ENCODE measurements at regions not wholly inside any gene's neighbourhood (a gene's known extent, or its start where the extent isn't known, plus 50 kb on each side); places are given as distances from the start of the nearest gene placed in this dataset.

- no peaks in the 10 kb centered on the region for H3K36me3 Mint-ChIP-seq
- POLR2A ChIA-PET, result no interaction called here
- H3K4me3 ChIP-seq (ENCODE audit: control insufficient read depth in 1 of 2, extremely low read depth in 1 of 2, low read length in 1 of 2), result no peak overlapping the region
- H3K9me3 Mint-ChIP-seq, result peaks cover 0 to 8% (median 0%) of the 10 kb centered on the region in 3 donors
- WGBS (ENCODE audit: insufficient coverage), result 88% methylated on average over 2 of the region's 5 CpGs
- H3K27ac ChIP-seq (ENCODE audit: low read length), result no peak overlapping the region
- H3K4me3 Mint-ChIP-seq, result no peak overlapping the region
- no peaks in the 10 kb centered on the region for H3K36me3 ChIP-seq (ENCODE audit: control insufficient read depth in 2 of 2, extremely low read depth in 1 of 2, insufficient read depth in 1 of 2, low read length in 1 of 2)
- H3K27me3 Mint-ChIP-seq, result peaks cover 3 to 12% of the 10 kb centered on the region in 2 donors
- H3K4me1 Mint-ChIP-seq, result no peaks in the 10 kb centered on the region
- ATAC-seq (replicated peaks in 1 of 4) (no peak), DNase-seq (no peak)
- CTCF ChIA-PET, result no interaction called here
- H3K27ac Mint-ChIP-seq, result no peak overlapping the region
- no peaks in the 10 kb centered on the region for H3K9me3 ChIP-seq
- H3K4me1 ChIP-seq (ENCODE audit: control insufficient read depth in 1 of 2, extremely low read depth in 1 of 2, insufficient read depth in 2 of 2, low read length in 2 of 2), result no peaks in the 10 kb centered on the region
- peaks cover 0 to 3% of the 10 kb centered on the region in 2 experiments for H3K27me3 ChIP-seq (replicated peaks in 1 of 2; ENCODE audit: control insufficient read depth in 2 of 2, extremely low read depth in 1 of 2, insufficient read depth in 2 of 2, low read length in 1 of 2)
These were observed 1193.0 kb upstream of the CELF2 start for GRCh38 chr10:9824631-9825071.

GRCh38 chr10:9825491-9826018, 1192.1 kb upstream of the CELF2 start:
- H3K4me1 Mint-ChIP-seq, result no peaks in the 10 kb centered on the region
- no peak overlapping the region for H3K4me3 Mint-ChIP-seq
- POLR2A ChIA-PET, result no interaction called here
- DNase-seq (no peak), ATAC-seq (replicated peaks in 1 of 4) (no peak)
- WGBS (ENCODE audit: insufficient coverage), result 69% methylated on average over 5 of the region's 8 CpGs
- peaks cover 0 to 4% (median 0%) of the 10 kb centered on the region in 3 donors for H3K9me3 Mint-ChIP-seq
- H3K27me3 Mint-ChIP-seq, result peaks cover 0 to 9% of the 10 kb centered on the region in 2 donors
- Histone ChIP-seq H3K4me1 (ENCODE audit: control insufficient read depth in 1 of 2, extremely low read depth in 1 of 2, insufficient read depth in 2 of 2, low read length in 2 of 2) (no peaks in the 10 kb centered on the region), H3K27me3 (replicated peaks in 1 of 2; ENCODE audit: control insufficient read depth in 2 of 2, extremely low read depth in 1 of 2, insufficient read depth in 2 of 2, low read length in 1 of 2) (no peaks in the 10 kb centered on the region), H3K4me3 (ENCODE audit: control insufficient read depth in 1 of 2, extremely low read depth in 1 of 2, low read length in 1 of 2) (no peak overlapping the region), H3K27ac (ENCODE audit: low read length) (no peak overlapping the region), H3K36me3 (ENCODE audit: control insufficient read depth in 2 of 2, extremely low read depth in 1 of 2, insufficient read depth in 1 of 2, low read length in 1 of 2) (no peaks in the 10 kb centered on the region), H3K9me3 (no peaks in the 10 kb centered on the region)
- H3K27ac Mint-ChIP-seq, result no peak overlapping the region
- no peaks in the 10 kb centered on the region for H3K36me3 Mint-ChIP-seq
- CTCF ChIA-PET, result no interaction called here

- no peaks in the 10 kb centered on the region for H3K4me1 ChIP-seq (ENCODE audit: control insufficient read depth in 1 of 2, extremely low read depth in 1 of 2, insufficient read depth in 2 of 2, low read length in 2 of 2)
- H3K4me1 Mint-ChIP-seq, result no peaks in the 10 kb centered on the region
- no peaks in the 10 kb centered on the region for H3K36me3 ChIP-seq (ENCODE audit: control insufficient read depth in 2 of 2, extremely low read depth in 1 of 2, insufficient read depth in 1 of 2, low read length in 1 of 2)
- no peaks in the 10 kb centered on the region for H3K9me3 ChIP-seq
- ATAC-seq (replicated peaks in 1 of 4) (no peak), DNase-seq (no peak)
- no peak overlapping the region for H3K4me3 Mint-ChIP-seq
- no peaks in the 10 kb centered on the region for H3K27me3 ChIP-seq (replicated peaks in 1 of 2; ENCODE audit: control insufficient read depth in 2 of 2, extremely low read depth in 1 of 2, insufficient read depth in 2 of 2, low read length in 1 of 2)
- POLR2A ChIA-PET, result no interaction called here
- H3K9me3 Mint-ChIP-seq, result peaks cover 0 to 4% (median 0%) of the 10 kb centered on the region in 3 donors
- no peak overlapping the region for H3K27ac ChIP-seq (ENCODE audit: low read length)
- WGBS (ENCODE audit: insufficient coverage), result no CpG with 5 or more reads among the region's 4 CpGs
- no peaks in the 10 kb centered on the region for H3K36me3 Mint-ChIP-seq
- no peak overlapping the region for H3K27ac Mint-ChIP-seq
- H3K27me3 Mint-ChIP-seq, result peaks cover 0 to 9% of the 10 kb centered on the region in 2 donors
- no peak overlapping the region for H3K4me3 ChIP-seq (ENCODE audit: control insufficient read depth in 1 of 2, extremely low read depth in 1 of 2, low read length in 1 of 2)
- CTCF ChIA-PET, result no interaction called here
These were observed 1189.6 kb upstream of the CELF2 start for GRCh38 chr10:9828110-9828509.

- peaks cover 5 to 10% (median 9%) of the 10 kb centered on the region in 3 donors for H3K9me3 Mint-ChIP-seq
- WGBS (ENCODE audit: insufficient coverage), result 83% methylated on average over 2 of the region's 3 CpGs
- no peak overlapping the region for H3K4me3 Mint-ChIP-seq
- ATAC-seq (replicated peaks in 1 of 4) (no peak), DNase-seq (no peak)
- Histone ChIP-seq H3K4me3 (ENCODE audit: control insufficient read depth in 1 of 2, extremely low read depth in 1 of 2, low read length in 1 of 2) (no peak overlapping the region), H3K27ac (ENCODE audit: low read length) (no peak overlapping the region), H3K4me1 (ENCODE audit: control insufficient read depth in 1 of 2, extremely low read depth in 1 of 2, insufficient read depth in 2 of 2, low read length in 2 of 2) (no peaks in the 10 kb centered on the region), H3K36me3 (ENCODE audit: control insufficient read depth in 2 of 2, extremely low read depth in 1 of 2, insufficient read depth in 1 of 2, low read length in 1 of 2) (no peaks in the 10 kb centered on the region), H3K9me3 (no peaks in the 10 kb centered on the region), H3K27me3 (replicated peaks in 1 of 2; ENCODE audit: control insufficient read depth in 2 of 2, extremely low read depth in 1 of 2, insufficient read depth in 2 of 2, low read length in 1 of 2) (no peaks in the 10 kb centered on the region)
- no peak overlapping the region for H3K27ac Mint-ChIP-seq
- CTCF ChIA-PET, result no interaction called here
- H3K4me1 Mint-ChIP-seq, result no peaks in the 10 kb centered on the region
- H3K27me3 Mint-ChIP-seq, result peaks cover 0 to 2% of the 10 kb centered on the region in 2 donors
- H3K36me3 Mint-ChIP-seq, result no peaks in the 10 kb centered on the region
- POLR2A ChIA-PET, result no interaction called here
These were observed 1183.7 kb upstream of the CELF2 start for GRCh38 chr10:9833942-9834341.

- no peak overlapping the region for H3K27ac Mint-ChIP-seq
- no peaks in the 10 kb centered on the region for H3K36me3 ChIP-seq (ENCODE audit: control insufficient read depth in 2 of 2, extremely low read depth in 1 of 2, insufficient read depth in 1 of 2, low read length in 1 of 2)
- DNase-seq, result no peak
- peaks cover 8 to 14% (median 12%) of the 10 kb centered on the region in 3 donors for H3K9me3 Mint-ChIP-seq
- no peak overlapping the region for H3K27ac ChIP-seq (ENCODE audit: low read length)
- H3K9me3 ChIP-seq, result no peaks in the 10 kb centered on the region
- ATAC-seq (replicated peaks in 1 of 4), result no peak
- H3K4me3 Mint-ChIP-seq, result no peak overlapping the region
- no peaks in the 10 kb centered on the region for H3K36me3 Mint-ChIP-seq
- no peaks in the 10 kb centered on the region for H3K27me3 ChIP-seq (replicated peaks in 1 of 2; ENCODE audit: control insufficient read depth in 2 of 2, extremely low read depth in 1 of 2, insufficient read depth in 2 of 2, low read length in 1 of 2)
- ChIA-PET POLR2A (no interaction called here), CTCF (no interaction called here)
- no peaks in the 10 kb centered on the region for H3K4me1 ChIP-seq (ENCODE audit: control insufficient read depth in 1 of 2, extremely low read depth in 1 of 2, insufficient read depth in 2 of 2, low read length in 2 of 2)
- H3K4me1 Mint-ChIP-seq, result no peaks in the 10 kb centered on the region
- H3K4me3 ChIP-seq (ENCODE audit: control insufficient read depth in 1 of 2, extremely low read depth in 1 of 2, low read length in 1 of 2), result no peak overlapping the region
- no CpG with 5 or more reads among the region's 1 CpG for WGBS (ENCODE audit: insufficient coverage)
- H3K27me3 Mint-ChIP-seq, result no peaks in the 10 kb centered on the region
These were observed 1183.2 kb upstream of the CELF2 start for GRCh38 chr10:9834434-9834833.

- Mint-ChIP-seq H3K36me3 (no peaks in the 10 kb centered on the region), H3K27me3 (no peaks in the 10 kb centered on the region), H3K4me1 (no peaks in the 10 kb centered on the region), H3K27ac (no peak overlapping the region), H3K4me3 (no peak overlapping the region), H3K9me3 (peaks cover 21 to 27% (median 23%) of the 10 kb centered on the region in 3 donors)
- Histone ChIP-seq H3K4me1 (ENCODE audit: control insufficient read depth in 1 of 2, extremely low read depth in 1 of 2, insufficient read depth in 2 of 2, low read length in 2 of 2) (no peaks in the 10 kb centered on the region), H3K9me3 (no peaks in the 10 kb centered on the region), H3K27me3 (replicated peaks in 1 of 2; ENCODE audit: control insufficient read depth in 2 of 2, extremely low read depth in 1 of 2, insufficient read depth in 2 of 2, low read length in 1 of 2) (no peaks in the 10 kb centered on the region), H3K4me3 (ENCODE audit: control insufficient read depth in 1 of 2, extremely low read depth in 1 of 2, low read length in 1 of 2) (no peak overlapping the region), H3K27ac (ENCODE audit: low read length) (no peak overlapping the region), H3K36me3 (ENCODE audit: control insufficient read depth in 2 of 2, extremely low read depth in 1 of 2, insufficient read depth in 1 of 2, low read length in 1 of 2) (no peaks in the 10 kb centered on the region)
- ChIA-PET POLR2A (no interaction called here), CTCF (no interaction called here)
- DNase-seq (no peak), ATAC-seq (replicated peaks in 1 of 4) (no peak)
These were observed 1172.6 kb upstream of the CELF2 start for GRCh38 chr10:9845075-9845474.

GRCh38 chr10:9848278-9848677, 1169.4 kb upstream of the CELF2 start:
- no peaks in the 10 kb centered on the region for H3K27me3 ChIP-seq (replicated peaks in 1 of 2; ENCODE audit: control insufficient read depth in 2 of 2, extremely low read depth in 1 of 2, insufficient read depth in 2 of 2, low read length in 1 of 2)
- CTCF ChIA-PET, result no interaction called here
- no peaks in the 10 kb centered on the region for H3K36me3 ChIP-seq (ENCODE audit: control insufficient read depth in 2 of 2, extremely low read depth in 1 of 2, insufficient read depth in 1 of 2, low read length in 1 of 2)
- no peak for DNase-seq
- POLR2A ChIA-PET, result no interaction called here
- no peak overlapping the region for H3K27ac ChIP-seq (ENCODE audit: low read length)
- H3K9me3 ChIP-seq, result no peaks in the 10 kb centered on the region
- no peaks in the 10 kb centered on the region for H3K27me3 Mint-ChIP-seq
- no peaks in the 10 kb centered on the region for H3K4me1 Mint-ChIP-seq
- H3K4me1 ChIP-seq (ENCODE audit: control insufficient read depth in 1 of 2, extremely low read depth in 1 of 2, insufficient read depth in 2 of 2, low read length in 2 of 2), result no peaks in the 10 kb centered on the region
- H3K27ac Mint-ChIP-seq, result no peak overlapping the region
- ATAC-seq (replicated peaks in 1 of 4), result no peak
- no peak overlapping the region for H3K4me3 Mint-ChIP-seq
- no peak overlapping the region for H3K4me3 ChIP-seq (ENCODE audit: control insufficient read depth in 1 of 2, extremely low read depth in 1 of 2, low read length in 1 of 2)
- H3K9me3 Mint-ChIP-seq, result peaks cover 21 to 40% (median 21%) of the 10 kb centered on the region in 3 donors
- no peaks in the 10 kb centered on the region for H3K36me3 Mint-ChIP-seq
